HG03439 (cell line): ENCODE measurements at regions not wholly inside any gene's neighbourhood (a gene's known extent, or its start where the extent isn't known, plus 50 kb on each side); places are given as distances from the start of the nearest gene placed in this dataset.

Source experiments
- ATAC-seq: cut with Tn5 transposase; IDR thresholded peaks from one replicate; pipeline ENCODE4 v1.9.1; 2021; ENCODE audit warnings: mild to moderate bottlenecking, moderate library complexity; ENCODE audit not compliant: unreplicated experiment

DNA sequence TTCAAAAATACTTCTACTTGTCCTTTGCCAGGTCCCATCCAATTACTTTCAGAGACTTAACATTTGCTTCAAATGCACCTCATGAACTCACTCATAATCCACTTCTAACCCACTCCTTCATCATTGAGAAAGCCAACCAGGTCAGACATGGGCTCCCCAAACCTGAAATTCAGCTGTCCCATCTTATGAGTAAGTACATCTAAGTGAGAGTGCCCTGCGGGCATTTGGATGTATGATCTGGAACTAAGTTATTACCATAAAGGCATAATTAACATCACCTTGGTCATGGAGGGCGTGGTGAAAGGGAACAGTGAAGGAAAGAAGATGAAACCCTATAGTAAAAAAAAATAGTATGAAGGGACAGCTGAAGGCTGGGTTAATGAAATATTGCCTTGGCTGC, 896.8 kb downstream of the C6orf118 start:
- ATAC-seq = no peak

GRCh38 chr6:164410017-164410416, 899.4 kb downstream of the C6orf118 start:
- ATAC-seq = no peak

DNA sequence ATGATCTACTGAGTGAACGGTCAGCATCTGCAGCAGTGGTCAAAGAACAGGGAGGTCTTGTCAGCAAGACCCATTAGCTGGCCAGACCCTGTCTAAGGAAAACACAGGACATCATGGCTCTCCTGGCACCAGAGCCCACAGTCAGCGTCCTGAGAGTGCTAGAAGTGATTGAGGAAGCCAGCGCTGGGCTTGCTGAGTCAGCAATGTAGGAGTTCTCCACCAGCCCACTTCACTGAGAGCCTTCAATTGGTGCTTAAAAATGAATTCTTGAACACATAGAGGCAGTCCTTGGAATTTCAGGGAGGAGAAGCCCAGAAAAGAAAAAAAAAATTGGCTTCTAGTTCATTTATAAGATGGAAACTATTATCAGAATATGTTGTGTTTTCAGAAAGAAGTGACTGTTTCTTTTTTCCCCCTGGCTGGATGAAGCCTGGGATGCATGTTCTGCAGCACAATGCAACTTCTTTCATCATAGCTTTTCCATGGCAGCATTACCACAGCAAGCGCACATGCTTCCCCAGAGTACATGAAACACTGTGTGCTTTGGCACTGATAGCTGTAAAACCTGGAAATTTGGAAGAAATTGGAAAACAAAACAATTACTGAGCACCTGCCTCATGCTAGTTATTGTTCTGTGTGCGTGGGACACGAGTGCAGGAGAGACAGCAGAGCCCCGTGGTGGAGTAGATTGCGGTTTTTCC, 899.9 kb downstream of the C6orf118 start:
- ATAC-seq = no peak

GRCh38 chr6:164408868-164409267, 900.5 kb downstream of the C6orf118 start:
- ATAC-seq = no peak

- ATAC-seq = no peak
Observed at GRCh38 chr6:164404812-164405488, 904.5 kb downstream of the C6orf118 start.

- ATAC-seq = no peak
Observed at GRCh38 chr6:164401871-164402270, 907.5 kb downstream of the C6orf118 start.

DNA sequence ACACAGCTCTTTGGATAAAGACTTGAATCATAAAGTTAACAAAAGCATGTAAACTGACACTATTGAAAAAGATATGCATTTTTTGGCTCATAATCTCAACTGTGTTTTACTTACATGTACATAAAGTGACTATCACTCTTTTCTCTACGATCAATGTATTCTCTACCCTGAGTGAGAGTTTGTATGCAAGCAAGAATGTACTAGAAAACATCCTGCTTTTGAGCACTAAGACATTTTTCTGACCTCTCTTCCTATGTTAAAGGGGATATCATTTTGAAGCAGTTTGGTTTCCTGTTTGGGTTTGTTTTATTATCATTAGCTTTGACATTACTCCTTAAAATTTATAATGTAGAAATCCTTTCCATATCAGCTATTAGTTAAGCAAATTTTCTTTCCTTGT, 910.8 kb downstream of the C6orf118 start:
- no peak for ATAC-seq

- no peak for ATAC-seq
Observed at GRCh38 chr6:164396071-164397047, 913.0 kb downstream of the C6orf118 start.

DNA sequence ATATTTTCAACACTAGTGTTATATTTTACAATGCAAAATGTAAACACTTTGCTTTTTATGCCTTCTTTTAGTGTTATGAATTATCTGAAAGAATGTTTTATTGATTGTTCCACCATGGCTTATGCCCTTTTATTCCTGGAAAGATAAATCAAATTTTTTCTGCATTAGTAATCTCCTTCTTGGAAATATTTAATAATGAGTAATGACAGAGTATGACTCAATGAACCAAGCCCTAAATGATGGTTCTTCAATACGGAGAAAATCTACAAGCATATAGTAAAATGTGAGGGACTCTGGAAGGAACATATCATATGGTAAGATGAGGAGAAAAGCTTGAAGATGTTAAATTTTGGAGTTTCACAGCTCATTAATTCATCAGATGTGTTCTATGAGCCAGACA, 929.6 kb downstream of the C6orf118 start:
- ATAC-seq = no peak

DNA sequence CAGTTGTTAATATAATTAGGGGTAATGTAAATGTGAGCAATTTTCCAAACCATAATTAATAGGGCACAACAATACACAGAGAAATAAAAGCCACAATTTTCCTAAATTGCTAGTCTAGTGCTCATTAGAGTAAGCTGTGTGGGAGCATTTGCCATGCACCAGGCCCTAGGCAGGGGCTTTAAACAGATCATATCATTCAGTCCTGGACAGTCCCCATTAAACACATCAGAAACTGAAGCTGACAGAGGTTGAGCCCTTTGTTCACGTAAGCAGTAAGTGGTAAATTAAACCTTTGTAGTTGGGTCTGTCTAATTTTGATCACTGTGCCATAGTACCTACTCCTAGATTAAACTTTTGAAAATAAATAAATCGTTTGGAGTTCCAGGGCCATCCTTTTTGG, 931.1 kb downstream of the C6orf118 start:
- ATAC-seq = no peak

GRCh38 chr6:164377348-164377918, 932.0 kb downstream of the C6orf118 start:
- no peak for ATAC-seq

DNA sequence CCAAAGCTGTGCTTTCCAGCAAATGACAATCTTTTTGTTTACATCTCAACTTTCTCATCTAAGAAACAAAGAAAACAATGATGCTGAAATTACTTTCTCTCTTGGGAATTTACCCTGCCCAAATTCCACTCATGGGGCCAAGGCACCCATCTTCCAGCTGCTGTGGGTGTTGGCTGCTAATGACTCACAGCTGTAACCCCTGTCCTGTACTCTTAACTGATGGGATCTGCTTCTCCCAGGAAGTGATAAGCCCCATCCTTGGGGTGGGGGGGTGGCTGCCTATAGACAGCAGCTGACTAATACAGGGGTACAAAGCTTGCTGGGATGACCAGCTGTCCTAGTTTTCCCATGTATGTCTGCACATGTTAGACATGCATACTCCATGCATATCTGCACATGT, 938.6 kb downstream of the C6orf118 start:
- no peak for ATAC-seq

- no peak for ATAC-seq
Observed at GRCh38 chr6:164359441-164359840, 944.9 kb downstream of the QKI start.

- no peak for ATAC-seq
Observed at GRCh38 chr6:164359036-164359435, 944.5 kb downstream of the QKI start.

- ATAC-seq = no peak
Observed at GRCh38 chr6:164356814-164357213, 942.3 kb downstream of the QKI start.

DNA sequence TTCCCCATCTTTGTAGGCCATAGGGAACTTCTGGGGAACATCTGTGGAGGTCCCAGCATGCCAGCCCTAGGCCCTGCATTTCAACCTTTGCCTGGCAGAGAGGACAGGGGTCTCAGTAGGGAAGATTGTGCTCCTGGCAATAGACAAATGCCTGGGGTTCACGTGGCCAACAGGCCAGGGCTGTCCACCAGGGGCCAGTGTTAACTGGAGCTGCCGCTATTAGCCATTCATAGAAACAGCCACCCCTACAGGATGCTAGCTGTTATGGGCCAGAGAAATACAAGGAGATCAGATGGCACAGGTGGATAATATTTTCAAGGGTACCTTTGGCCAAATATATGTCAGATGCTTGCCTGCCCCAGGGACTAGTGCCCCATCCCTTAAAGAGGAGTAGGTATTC, 932.9 kb downstream of the QKI start:
- ATAC-seq = no peak

DNA sequence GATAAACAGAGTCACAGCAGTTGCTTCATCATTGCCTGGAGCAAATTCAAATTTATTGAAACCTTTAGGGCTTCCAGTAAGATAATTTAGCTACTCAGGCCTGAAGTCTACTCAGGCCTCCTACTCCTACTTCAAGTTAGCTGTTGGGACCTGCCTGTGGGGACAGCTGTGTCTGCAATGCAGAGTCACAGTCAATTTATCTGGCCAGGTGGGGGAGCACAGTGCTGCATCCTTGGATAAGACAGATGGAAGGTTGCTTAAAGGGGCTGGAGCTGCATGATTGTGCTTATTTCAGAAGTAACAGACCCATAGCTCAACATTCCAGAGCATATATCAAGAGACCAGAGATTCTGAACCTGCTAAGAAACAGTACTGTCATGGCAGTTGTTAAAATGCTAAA, 932.1 kb downstream of the QKI start:
- no peak for ATAC-seq

DNA sequence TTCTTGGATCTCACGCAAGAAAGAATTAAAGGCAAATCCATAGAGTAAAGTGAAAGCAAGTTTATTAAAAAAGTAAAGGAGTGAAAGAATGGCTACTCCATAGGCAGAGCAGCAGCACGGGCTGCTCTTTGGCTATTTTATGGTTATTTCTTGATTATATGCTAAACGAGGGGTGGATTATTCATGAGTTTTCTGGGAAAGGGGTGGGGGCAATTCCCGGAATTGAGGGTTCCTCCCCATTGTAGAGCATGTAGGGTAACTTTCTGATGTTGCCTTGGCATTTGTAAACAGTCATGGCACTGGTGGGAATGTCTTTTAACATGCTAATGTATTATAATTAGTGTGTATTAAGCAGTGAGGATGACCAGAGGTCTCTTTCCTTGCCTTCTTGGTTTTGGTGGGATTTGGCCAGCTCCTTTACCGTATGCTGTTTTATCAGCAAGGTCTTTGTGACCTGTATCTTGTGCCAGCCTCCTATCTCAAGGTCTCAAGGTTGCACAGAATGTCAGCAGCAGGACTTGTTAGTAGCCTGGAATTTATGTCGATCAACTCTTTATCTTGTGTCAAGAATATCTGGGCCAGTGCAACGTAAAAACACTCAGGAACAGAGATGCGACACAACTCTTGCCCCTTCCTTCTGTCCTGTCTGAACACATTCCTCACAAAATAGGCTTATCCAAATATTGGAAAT, 931.4 kb downstream of the QKI start:
- no peak for ATAC-seq

- no peak for ATAC-seq
Observed at GRCh38 chr6:164345327-164345726, 930.8 kb downstream of the QKI start.

DNA sequence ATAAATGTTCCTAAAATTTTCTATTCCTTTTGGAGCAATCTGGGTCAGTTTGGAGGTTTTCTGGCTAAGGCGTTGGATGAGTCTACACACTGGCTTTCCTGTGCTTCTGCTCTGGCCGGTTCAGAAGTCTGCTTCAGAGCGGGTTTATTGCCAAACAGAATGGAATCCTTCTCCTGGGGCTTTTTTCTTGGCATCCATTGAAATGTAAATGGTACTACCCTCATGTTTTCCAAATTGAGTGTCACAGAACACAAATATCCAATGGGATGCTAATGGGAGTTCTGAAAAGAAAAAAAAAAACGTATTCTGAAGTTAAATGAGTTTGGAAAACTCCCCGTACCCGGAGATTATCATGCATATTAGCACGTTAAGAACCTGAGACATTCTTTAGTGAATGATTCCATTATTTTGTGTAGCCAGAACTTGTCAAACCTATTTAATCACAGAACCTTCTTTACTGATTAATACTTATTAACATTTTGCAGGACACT, 930.3 kb downstream of the QKI start:
- ATAC-seq = no peak
